SK-N-SH treated with all-trans-retinoic acid at 6 μM for 48 hours (cell line): ENCODE measurements at regions not wholly inside any gene's neighbourhood (a gene's known extent, or its start where the extent isn't known, plus 50 kb on each side); places are given as distances from the start of the nearest gene placed in this dataset.
A peak's percentile ranks its signal among the peaks of the same experiment; 100 is the strongest.

Experiments
- CREB5 ChIP-seq: fragments of 250-450 bp; sonication (Bioruptor Pico); IDR thresholded peaks from 2 replicates; pipeline ENCODE4 v1.5.1; 2020; ENCODE audit warnings: low read depth, mild to moderate bottlenecking, moderate library complexity
- TF ChIP-seq, protein P1 (sequence below): fragments of 250-450 bp; sonication (Bioruptor Pico); IDR thresholded peaks from 2 replicates; pipeline ENCODE4 v1.5.0; 2020; ENCODE audit warnings: mild to moderate bottlenecking, moderate library complexity
- TF ChIP-seq, protein P2 (sequence below): fragments of 250-450 bp; sonication (Bioruptor Pico); IDR thresholded peaks from 2 replicates; pipeline ENCODE4 v1.8.0; 2020; ENCODE audit warnings: mild to moderate bottlenecking, moderate library complexity, borderline replicate concordance

- no peak for TF ChIP-seq CREB5 (CRISPR knock-in tag)
- TF ChIP-seq, protein P1, sequence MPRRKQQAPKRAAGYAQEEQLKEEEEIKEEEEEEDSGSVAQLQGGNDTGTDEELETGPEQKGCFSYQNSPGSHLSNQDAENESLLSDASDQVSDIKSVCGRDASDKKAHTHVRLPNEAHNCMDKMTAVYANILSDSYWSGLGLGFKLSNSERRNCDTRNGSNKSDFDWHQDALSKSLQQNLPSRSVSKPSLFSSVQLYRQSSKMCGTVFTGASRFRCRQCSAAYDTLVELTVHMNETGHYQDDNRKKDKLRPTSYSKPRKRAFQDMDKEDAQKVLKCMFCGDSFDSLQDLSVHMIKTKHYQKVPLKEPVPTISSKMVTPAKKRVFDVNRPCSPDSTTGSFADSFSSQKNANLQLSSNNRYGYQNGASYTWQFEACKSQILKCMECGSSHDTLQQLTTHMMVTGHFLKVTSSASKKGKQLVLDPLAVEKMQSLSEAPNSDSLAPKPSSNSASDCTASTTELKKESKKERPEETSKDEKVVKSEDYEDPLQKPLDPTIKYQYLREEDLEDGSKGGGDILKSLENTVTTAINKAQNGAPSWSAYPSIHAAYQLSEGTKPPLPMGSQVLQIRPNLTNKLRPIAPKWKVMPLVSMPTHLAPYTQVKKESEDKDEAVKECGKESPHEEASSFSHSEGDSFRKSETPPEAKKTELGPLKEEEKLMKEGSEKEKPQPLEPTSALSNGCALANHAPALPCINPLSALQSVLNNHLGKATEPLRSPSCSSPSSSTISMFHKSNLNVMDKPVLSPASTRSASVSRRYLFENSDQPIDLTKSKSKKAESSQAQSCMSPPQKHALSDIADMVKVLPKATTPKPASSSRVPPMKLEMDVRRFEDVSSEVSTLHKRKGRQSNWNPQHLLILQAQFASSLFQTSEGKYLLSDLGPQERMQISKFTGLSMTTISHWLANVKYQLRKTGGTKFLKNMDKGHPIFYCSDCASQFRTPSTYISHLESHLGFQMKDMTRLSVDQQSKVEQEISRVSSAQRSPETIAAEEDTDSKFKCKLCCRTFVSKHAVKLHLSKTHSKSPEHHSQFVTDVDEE (CRISPR knock-in tag), result peak; percentile 67; the same call in 1 of the 2 replicates
- TF ChIP-seq, protein P2, sequence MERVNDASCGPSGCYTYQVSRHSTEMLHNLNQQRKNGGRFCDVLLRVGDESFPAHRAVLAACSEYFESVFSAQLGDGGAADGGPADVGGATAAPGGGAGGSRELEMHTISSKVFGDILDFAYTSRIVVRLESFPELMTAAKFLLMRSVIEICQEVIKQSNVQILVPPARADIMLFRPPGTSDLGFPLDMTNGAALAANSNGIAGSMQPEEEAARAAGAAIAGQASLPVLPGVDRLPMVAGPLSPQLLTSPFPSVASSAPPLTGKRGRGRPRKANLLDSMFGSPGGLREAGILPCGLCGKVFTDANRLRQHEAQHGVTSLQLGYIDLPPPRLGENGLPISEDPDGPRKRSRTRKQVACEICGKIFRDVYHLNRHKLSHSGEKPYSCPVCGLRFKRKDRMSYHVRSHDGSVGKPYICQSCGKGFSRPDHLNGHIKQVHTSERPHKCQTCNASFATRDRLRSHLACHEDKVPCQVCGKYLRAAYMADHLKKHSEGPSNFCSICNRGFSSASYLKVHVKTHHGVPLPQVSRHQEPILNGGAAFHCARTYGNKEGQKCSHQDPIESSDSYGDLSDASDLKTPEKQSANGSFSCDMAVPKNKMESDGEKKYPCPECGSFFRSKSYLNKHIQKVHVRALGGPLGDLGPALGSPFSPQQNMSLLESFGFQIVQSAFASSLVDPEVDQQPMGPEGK, result no peak
These were observed 186.9 kb upstream of the TLE3 start for GRCh38 chr15:70284438-70285214.
